Breast epithelium (tissue), 3 donors: ENCODE measurements at regions not wholly inside any gene's neighbourhood (a gene's known extent, or its start where the extent isn't known, plus 50 kb on each side); places are given as distances from the start of the nearest gene placed in this dataset.

Experiments used
- CTCF ChIP-seq, 3 donors: fragments of 450-650 bp; IDR thresholded peaks; one replicate each; pipeline ENCODE4 v1.5.1; 2016 to 2017; ENCODE audit warnings: antibody characterized with exemption in 3 of 3, mild to moderate bottlenecking in 3 of 3, moderate library complexity in 3 of 3
- POLR2A ChIP-seq: fragments of 450-650 bp; IDR thresholded peaks from one replicate; pipeline ENCODE4 v1.6.1; 2016; ENCODE audit warnings: antibody characterized with exemption, mild to moderate bottlenecking, moderate library complexity

GRCh38 chr3:51619983-51620382, 51.1 kb upstream of the TEX264 start:
- no peak for TF ChIP-seq CTCF (IDR thresholded peaks at IDR 0.05)
- TF ChIP-seq POLR2A, result no peak
